ENCODE measurements at regions not wholly inside any gene's neighbourhood (a gene's known extent, or its start where the extent isn't known, plus 50 kb on each side); places are given as distances from the start of the nearest gene placed in this dataset.

DNA sequence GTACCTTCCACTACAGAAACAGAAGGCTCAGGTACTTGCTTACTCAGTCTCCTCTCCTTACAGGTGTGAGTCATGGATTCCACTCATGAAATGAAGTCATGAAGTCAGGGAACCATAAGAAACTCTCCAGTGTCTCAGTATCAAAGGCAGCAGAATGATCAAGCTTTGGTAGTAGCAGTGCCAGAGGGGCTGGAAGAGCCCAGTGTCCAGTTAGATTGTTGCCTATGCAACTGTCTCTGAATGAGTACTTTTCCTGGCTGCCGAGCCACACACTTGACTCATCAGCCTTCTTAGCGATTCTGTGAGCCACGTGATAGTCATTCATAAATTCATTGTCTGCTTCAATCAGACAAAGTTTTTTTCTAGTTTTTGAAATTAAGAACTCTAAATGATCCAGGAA, 52.2 kb upstream of the DTNBP1 start:
- Histone ChIP-seq H3K79me2 (ENCODE audit: insufficient read depth, low read length) (no peaks in the 10 kb centered on the region), H3K27me3 (ENCODE audit: insufficient read depth, low read length) (no peaks in the 10 kb centered on the region), H2AFZ (ENCODE audit: low read depth, low read length, poor library complexity, severe bottlenecking) (no peak overlapping the region), H3K4me3 (replicated peaks in 1 of 2; ENCODE audit: low read depth in 1 of 2, low read length in 2 of 2) (no peak overlapping the region), H3K4me1 (ENCODE audit: control insufficient read depth in 1 of 2, insufficient read depth in 2 of 2, low read length in 2 of 2) (peaks cover 0 to 5% of the 10 kb centered on the region in 2 experiments; a peak in 1 of 4 replicates), H3K27ac (ENCODE audit: low read depth, low read length) (no peak overlapping the region), H3K4me2 (ENCODE audit: low read length) (no peak overlapping the region), H4K20me1 (ENCODE audit: insufficient read depth) (no peaks in the 10 kb centered on the region), H3K36me3 (ENCODE audit: control insufficient read depth in 1 of 2, insufficient read depth in 2 of 2, low read length in 2 of 2) (no peaks in the 10 kb centered on the region), H3K9me2 (ENCODE audit: insufficient read depth) (no peaks in the 10 kb centered on the region), H3K9me3 (ENCODE audit: control insufficient read depth in 1 of 2, insufficient read depth in 1 of 2, low read depth in 1 of 2, low read length in 2 of 2) (no peaks in the 10 kb centered on the region), H3K9ac (ENCODE audit: low read length) (no peak overlapping the region)
- DNase-seq (ENCODE audit: low read depth, low spot score) (no peak), ATAC-seq (no peak)
- intact Hi-C loops (cut with micrococcal nuclease): no loop called here
- ChIA-PET POLR2A (no interaction called here), RAD21 (ENCODE audit: low non-redundant PET in 1 of 2, low total read pairs in 2 of 2, uncharacterized antibody in 2 of 2, unreplicated experiment in 2 of 2) (no interaction called here), CTCF (no interaction called here)
- TF ChIP-seq ZFX (IDR thresholded peaks at IDR 0.05) (no peak), ELF1 (IDR thresholded peaks at IDR 0.05; ENCODE audit: borderline replicate concordance, low read depth) (no peak), POLR2A (IDR thresholded peaks at IDR 0.05; ENCODE audit: borderline replicate concordance, extremely low read depth, insufficient read depth, insufficient read length) (no peak), TCF7L2 (IDR thresholded peaks at IDR 0.05; ENCODE audit: borderline replicate concordance, extremely low read depth, insufficient read depth, insufficient read length) (no peak), YY1 (IDR thresholded peaks at IDR 0.05; ENCODE audit: extremely low read depth, insufficient replicate concordance, low read depth, low read length) (no peak), EZH2phosphoT487 (IDR thresholded peaks at IDR 0.05; ENCODE audit: borderline replicate concordance) (no peak), SIN3A (IDR thresholded peaks at IDR 0.05; ENCODE audit: low read depth) (no peak), FOSL1 (IDR thresholded peaks at IDR 0.05; ENCODE audit: low read depth) (peak; percentile 43), JUND (IDR thresholded peaks at IDR 0.05) (peak; percentile 36), CBX3 (IDR thresholded peaks at IDR 0.05; ENCODE audit: low read depth) (no peak), RAD21 (IDR thresholded peaks at IDR 0.05; ENCODE audit: low read depth) (no peak), CEBPB (IDR thresholded peaks at IDR 0.05; ENCODE audit: low read depth) (no peak), SP1 (IDR thresholded peaks at IDR 0.05; ENCODE audit: low read depth) (0 out of 2 replicates have a peak, but pooled peaks have one; percentile 16)
- TF ChIP-seq, protein P1, sequence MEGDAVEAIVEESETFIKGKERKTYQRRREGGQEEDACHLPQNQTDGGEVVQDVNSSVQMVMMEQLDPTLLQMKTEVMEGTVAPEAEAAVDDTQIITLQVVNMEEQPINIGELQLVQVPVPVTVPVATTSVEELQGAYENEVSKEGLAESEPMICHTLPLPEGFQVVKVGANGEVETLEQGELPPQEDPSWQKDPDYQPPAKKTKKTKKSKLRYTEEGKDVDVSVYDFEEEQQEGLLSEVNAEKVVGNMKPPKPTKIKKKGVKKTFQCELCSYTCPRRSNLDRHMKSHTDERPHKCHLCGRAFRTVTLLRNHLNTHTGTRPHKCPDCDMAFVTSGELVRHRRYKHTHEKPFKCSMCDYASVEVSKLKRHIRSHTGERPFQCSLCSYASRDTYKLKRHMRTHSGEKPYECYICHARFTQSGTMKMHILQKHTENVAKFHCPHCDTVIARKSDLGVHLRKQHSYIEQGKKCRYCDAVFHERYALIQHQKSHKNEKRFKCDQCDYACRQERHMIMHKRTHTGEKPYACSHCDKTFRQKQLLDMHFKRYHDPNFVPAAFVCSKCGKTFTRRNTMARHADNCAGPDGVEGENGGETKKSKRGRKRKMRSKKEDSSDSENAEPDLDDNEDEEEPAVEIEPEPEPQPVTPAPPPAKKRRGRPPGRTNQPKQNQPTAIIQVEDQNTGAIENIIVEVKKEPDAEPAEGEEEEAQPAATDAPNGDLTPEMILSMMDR (IDR thresholded peaks at IDR 0.05 in 2 of 3, conservative IDR thresholded peaks at IDR 0.05 in 1 of 3; ENCODE audit: borderline replicate concordance in 1 of 3, insufficient read depth in 1 of 3, low read depth in 2 of 3, low read length in 2 of 3): no peak
- BruUV-seq (replicated peaks): no TSS peak
